H1 (cell line): ENCODE measurements at regions not wholly inside any gene's neighbourhood (a gene's known extent, or its start where the extent isn't known, plus 50 kb on each side); places are given as distances from the start of the nearest gene placed in this dataset.

Experiments
- BRCA1 ChIP-seq: IDR thresholded peaks from 2 replicates; pipeline ENCODE4 v1.6.1; 2012; ENCODE audit warnings: low read depth, low read length, improper control_type of control experiment
- CHD2 ChIP-seq: IDR thresholded peaks from 2 replicates; pipeline ENCODE4 v1.6.1; 2012; ENCODE audit warnings: low read length, improper control_type of control experiment
- CTBP2 ChIP-seq: IDR thresholded peaks from 2 replicates; pipeline ENCODE4 v1.7.0; 2011; ENCODE audit warnings: borderline replicate concordance, mild to moderate bottlenecking, moderate library complexity, mixed read lengths, low read length; ENCODE audit not compliant: insufficient read depth, insufficient read length
- CTCF ChIP-seq, 3 experiments: IDR thresholded peaks; 1 replicate in 2 of 3; 2 replicates in 1 of 3; pipeline versions ENCODE4 v1.5.1 to v1.6.1; 2011; ENCODE audit warnings: low read length in 3 of 3, mild to moderate bottlenecking in 3 of 3, inconsistent platforms in 2 of 3, low read depth in 1 of 3, moderate library complexity in 1 of 3; ENCODE audit not compliant: insufficient read depth in 1 of 3; ENCODE audit errors: control extremely low read depth in 1 of 3
- EZH2 ChIP-seq: fragments of 200-600 bp; sonication (generic); IDR thresholded peaks from 2 replicates; pipeline ENCODE4 v1.7.1; 2012; ENCODE audit warnings: low read depth, mild to moderate bottlenecking, moderate library complexity, low read length, inconsistent platforms; ENCODE audit not compliant: severe bottlenecking
- GTF2F1 ChIP-seq: IDR thresholded peaks from 2 replicates; pipeline ENCODE4 v1.6.1; 2012; ENCODE audit warnings: low read depth, low read length, improper control_type of control experiment, borderline replicate concordance
- HDAC6 ChIP-seq: IDR thresholded peaks from one replicate; pipeline ENCODE4 v1.7.1; 2012; ENCODE audit warnings: low read depth, mild to moderate bottlenecking, inconsistent platforms, low read length, moderate library complexity
- JUN ChIP-seq: IDR thresholded peaks from 2 replicates; pipeline ENCODE4 v1.6.1; 2011; ENCODE audit warnings: low read depth, mild to moderate bottlenecking, improper control_type of control experiment, low read length
- KDM5A ChIP-seq: fragments of 200-600 bp; IDR thresholded peaks from 2 replicates; pipeline ENCODE4 v1.7.1; 2012; ENCODE audit warnings: mild to moderate bottlenecking, low read length, inconsistent platforms, mixed read lengths
- MAFK ChIP-seq: IDR thresholded peaks from 2 replicates; pipeline ENCODE4 v1.6.1; 2012; ENCODE audit warnings: low read depth, mild to moderate bottlenecking, improper control_type of control experiment, low read length
- PHF8 ChIP-seq: fragments of 200-600 bp; sonication (generic); conservative IDR thresholded peaks from 2 replicates; pipeline ENCODE4 v1.7.1; 2012; ENCODE audit warnings: low read depth, mild to moderate bottlenecking, inconsistent platforms, low read length, moderate library complexity
- RNF2 ChIP-seq: fragments of 200-900, 300-1000 bp; sonication (generic); IDR thresholded peaks from 2 replicates; pipeline ENCODE4 v1.7.1; 2016; ENCODE audit warnings: borderline replicate concordance, low read depth, mild to moderate bottlenecking, antibody characterized with exemption, low read length; ENCODE audit not compliant: poor library complexity, severe bottlenecking; ENCODE audit errors: missing control alignments
- TAF1 ChIP-seq: IDR thresholded peaks from 2 replicates; pipeline ENCODE4 v1.6.1; 2011; ENCODE audit warnings: mild to moderate bottlenecking, low read depth, low read length
- TCF12 ChIP-seq: IDR thresholded peaks from 2 replicates; pipeline ENCODE4 v1.6.1; 2011; ENCODE audit warnings: low read depth, mild to moderate bottlenecking, low read length
- YY1 ChIP-seq: IDR thresholded peaks from 2 replicates; pipeline ENCODE4 v1.6.1; 2011; ENCODE audit warnings: low read depth, mild to moderate bottlenecking, low read length

DNA sequence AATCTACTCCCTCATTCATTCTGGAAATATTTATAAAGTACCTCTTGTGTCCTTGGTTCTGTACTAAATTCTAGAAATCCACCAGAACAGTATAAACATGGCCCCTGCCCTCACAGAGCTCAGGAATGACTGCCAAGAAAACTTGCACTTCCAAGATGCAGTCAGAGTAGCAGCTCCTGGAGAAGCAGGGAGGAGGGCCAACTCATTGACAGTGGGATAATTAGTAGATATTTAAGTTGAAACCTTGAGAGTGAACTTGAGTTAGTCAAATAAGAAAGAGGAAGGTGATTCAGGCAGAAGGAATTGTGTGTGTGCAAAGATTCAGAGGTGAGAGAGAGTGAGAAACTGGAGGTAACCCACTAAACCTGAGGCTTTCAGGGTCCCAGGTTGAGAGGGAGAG, 182.2 kb upstream of the INHBA start (continued):
- TF ChIP-seq KDM5A: no peak
- no peak for TF ChIP-seq TCF12
- TF ChIP-seq YY1: no peak
- no peak for TF ChIP-seq PHF8
- no peak for TF ChIP-seq GTF2F1
- TF ChIP-seq EZH2: no peak
- TF ChIP-seq TAF1: no peak
- TF ChIP-seq CTBP2: no peak
- TF ChIP-seq CTCF (IDR thresholded peaks at IDR 0.05; ENCODE audit: control extremely low read depth in 1 of 3, insufficient read depth in 1 of 3, low read depth in 1 of 3, low read length in 3 of 3): no peak
- no peak for TF ChIP-seq JUN
- no peak for TF ChIP-seq BRCA1
- no peak for TF ChIP-seq RNF2
- TF ChIP-seq MAFK: no peak
- no peak for TF ChIP-seq HDAC6
- no peak for TF ChIP-seq CHD2
